SW 1271 (cell line): ENCODE measurements at regions not wholly inside any gene's neighbourhood (a gene's known extent, or its start where the extent isn't known, plus 50 kb on each side); places are given as distances from the start of the nearest gene placed in this dataset.

Experiments
- DNase-seq, 2 experiments: peaks; one replicate each; lab custom pipeline; 2025; lab: John Stamatoyannopoulos, UW

DNA sequence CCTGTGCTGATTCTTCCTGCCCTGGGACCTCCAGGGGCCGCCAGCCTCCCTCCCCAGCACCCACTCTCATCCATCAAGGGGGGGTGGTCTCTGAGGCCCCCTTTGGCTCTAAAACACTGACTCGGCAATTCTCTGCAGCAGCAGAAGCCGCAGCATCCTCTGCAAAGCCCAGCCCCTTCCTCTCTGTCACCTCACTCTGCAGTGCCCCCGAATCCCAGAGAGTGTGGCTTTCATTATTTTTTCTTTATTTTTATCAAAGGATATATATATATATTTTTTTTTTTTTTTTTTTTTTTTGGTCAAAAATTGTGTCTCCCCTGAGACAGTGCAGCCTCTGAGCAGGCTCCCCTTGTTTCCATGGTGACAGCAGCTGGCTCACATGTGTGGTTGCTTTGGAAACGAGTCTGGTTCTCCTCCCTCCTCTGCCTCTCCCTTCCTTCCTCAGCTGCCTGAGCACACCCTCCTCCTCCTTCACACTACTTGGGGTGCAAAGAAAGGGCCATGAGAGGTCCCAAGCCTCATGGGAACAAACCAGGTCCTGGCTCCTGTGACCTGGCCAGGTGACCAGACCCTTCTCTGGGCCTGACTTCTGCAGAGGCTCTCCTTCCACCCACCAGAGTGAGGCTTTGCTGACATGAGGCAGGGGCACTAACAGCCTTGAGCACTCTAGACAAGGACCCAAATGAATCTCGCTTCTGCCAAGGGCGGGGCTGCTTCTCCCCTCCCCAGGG is 100.5 kb downstream of the LRRC74A start:
- DNase-seq, result no peak

DNA sequence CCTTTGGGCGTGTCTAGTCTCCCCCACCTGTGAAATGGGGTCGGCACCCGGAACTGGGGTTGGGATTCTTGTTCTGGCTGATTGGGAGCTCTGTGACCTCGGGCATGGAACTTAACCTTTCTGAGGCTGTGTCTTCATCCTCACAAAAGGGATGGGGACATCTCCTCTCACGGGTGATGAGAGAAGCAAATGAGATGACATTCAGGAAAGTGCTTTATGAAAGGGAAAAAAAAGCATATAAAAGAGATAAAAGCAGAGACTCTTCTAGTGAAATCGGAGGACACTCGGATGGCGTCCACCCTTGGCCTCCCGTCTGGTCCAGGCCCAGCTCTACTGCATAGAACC is 98.9 kb downstream of the LRRC74A start:
- no peak for DNase-seq

GRCh38 chr14:76924371-76925096 is 98.3 kb downstream of the LRRC74A start:
- no peak for DNase-seq

- no peak for DNase-seq
These were observed 97.5 kb downstream of the LRRC74A start for GRCh38 chr14:76923431-76924370.

GRCh38 chr14:76922584-76922983 is 96.4 kb downstream of the LRRC74A start:
- no peak for DNase-seq

- DNase-seq, result no peak
These were observed 95.9 kb downstream of the LRRC74A start for GRCh38 chr14:76922092-76922491.

DNA sequence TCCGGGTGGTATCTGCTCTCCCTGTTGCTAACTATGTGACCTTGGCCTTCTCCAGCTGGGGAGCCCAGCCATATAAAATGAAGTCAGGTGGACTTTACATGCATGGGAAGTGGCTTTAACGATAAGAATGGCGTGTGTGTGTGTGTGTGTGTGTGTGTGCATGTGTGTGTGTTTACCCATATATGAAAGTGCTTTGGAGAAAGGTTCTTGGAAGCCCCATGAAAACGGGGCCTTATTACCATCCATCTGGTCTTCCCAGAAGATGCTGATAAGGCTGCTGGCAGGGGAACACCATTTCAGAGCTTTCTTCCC is 94.8 kb downstream of the LRRC74A start:
- DNase-seq, result no peak

- DNase-seq, result no peak
These were observed 94.3 kb downstream of the LRRC74A start for GRCh38 chr14:76920331-76921087.

- DNase-seq, result no peak
These were observed 93.5 kb downstream of the LRRC74A start for GRCh38 chr14:76919431-76920330.
